ENCODE measurements at regions not wholly inside any gene's neighbourhood (a gene's known extent, or its start where the extent isn't known, plus 50 kb on each side); places are given as distances from the start of the nearest gene placed in this dataset.

GRCh38 chr13:76414320-76414719 lies 471.9 kb downstream of the KCTD12 start:
- no peak overlapping the region for H3K27ac Mint-ChIP-seq
- DNase-seq (no peak), ATAC-seq (ENCODE audit: low read depth in 2 of 2) (no peak)
- no peak overlapping the region for H3K4me3 Mint-ChIP-seq
- no peaks in the 10 kb centered on the region for H3K36me3 Mint-ChIP-seq
- H3K9me3 Mint-ChIP-seq, result peaks cover 0 to 4% (median 0%) of the 10 kb centered on the region in 7 donors
- H3K27me3 Mint-ChIP-seq, result peaks cover 0 to 3% (median 0%) of the 10 kb centered on the region in 3 donors
- H3K4me1 Mint-ChIP-seq, result peaks cover 0 to 4% (median 0%) of the 10 kb centered on the region in 3 donors

DNA sequence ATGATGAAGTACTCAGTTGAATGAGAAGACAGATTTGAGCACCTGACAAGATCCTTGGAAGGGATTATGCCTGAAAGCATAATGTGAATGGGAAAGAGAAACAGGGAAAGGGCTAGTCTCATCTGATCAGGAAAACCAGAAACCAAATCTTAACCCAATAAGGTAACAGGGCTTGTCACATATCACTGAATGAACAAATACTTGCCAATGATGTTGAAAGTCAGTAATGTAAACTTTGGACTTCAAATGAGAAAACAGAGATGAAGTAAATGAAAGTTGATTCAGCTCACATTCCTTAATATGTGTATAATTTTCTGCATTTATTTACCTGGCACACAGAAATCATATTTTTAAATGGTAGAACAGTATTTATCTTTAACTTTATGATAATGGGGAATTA lies 480.0 kb downstream of the KCTD12 start:
- Mint-ChIP-seq H3K27me3 (peaks cover 0 to 8% (median 0%) of the 10 kb centered on the region in 3 donors), H3K36me3 (no peaks in the 10 kb centered on the region), H3K9me3 (peaks cover 0 to 4% (median 0%) of the 10 kb centered on the region in 7 donors), H3K4me1 (peaks cover 0 to 4% (median 0%) of the 10 kb centered on the region in 3 donors), H3K4me3 (no peak overlapping the region), H3K27ac (no peak overlapping the region)
- no peak for DNase-seq
- no peak for ATAC-seq (ENCODE audit: low read depth in 2 of 2)

- ATAC-seq (ENCODE audit: low read depth in 2 of 2), result no peak
- no peak for DNase-seq
- Mint-ChIP-seq H3K27me3 (no peaks in the 10 kb centered on the region), H3K27ac (no peak overlapping the region), H3K4me3 (no peak overlapping the region), H3K36me3 (no peaks in the 10 kb centered on the region), H3K9me3 (peaks cover 0 to 9% (median 0%) of the 10 kb centered on the region in 7 donors), H3K4me1 (no peaks in the 10 kb centered on the region)
Measured at GRCh38 chr13:76398425-76398824, 487.8 kb downstream of the KCTD12 start.

DNA sequence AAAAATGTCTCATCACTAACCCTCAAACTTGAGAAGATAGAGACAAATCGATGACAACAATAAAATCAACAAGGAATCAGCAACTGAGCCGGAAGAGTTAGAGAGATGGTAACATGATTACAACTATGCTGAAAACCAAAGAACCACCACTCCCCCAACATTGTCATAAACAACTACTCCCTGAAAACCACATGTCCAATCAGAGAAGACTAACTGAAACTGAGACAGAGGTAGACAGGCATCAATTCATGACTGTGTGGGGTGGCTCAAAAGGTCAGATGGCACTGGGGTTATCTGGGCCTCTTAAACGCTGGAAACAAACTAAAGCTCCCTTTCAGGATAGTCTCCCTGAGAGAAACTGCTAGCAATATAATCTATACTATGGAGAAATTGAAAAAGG lies 488.8 kb downstream of the KCTD12 start:
- Mint-ChIP-seq H3K36me3 (no peaks in the 10 kb centered on the region), H3K27ac (no peak overlapping the region), H3K4me1 (no peaks in the 10 kb centered on the region), H3K27me3 (no peaks in the 10 kb centered on the region), H3K4me3 (no peak overlapping the region), H3K9me3 (peaks cover 0 to 9% (median 0%) of the 10 kb centered on the region in 7 donors)
- DNase-seq (no peak), ATAC-seq (ENCODE audit: low read depth in 2 of 2) (no peak)

DNA sequence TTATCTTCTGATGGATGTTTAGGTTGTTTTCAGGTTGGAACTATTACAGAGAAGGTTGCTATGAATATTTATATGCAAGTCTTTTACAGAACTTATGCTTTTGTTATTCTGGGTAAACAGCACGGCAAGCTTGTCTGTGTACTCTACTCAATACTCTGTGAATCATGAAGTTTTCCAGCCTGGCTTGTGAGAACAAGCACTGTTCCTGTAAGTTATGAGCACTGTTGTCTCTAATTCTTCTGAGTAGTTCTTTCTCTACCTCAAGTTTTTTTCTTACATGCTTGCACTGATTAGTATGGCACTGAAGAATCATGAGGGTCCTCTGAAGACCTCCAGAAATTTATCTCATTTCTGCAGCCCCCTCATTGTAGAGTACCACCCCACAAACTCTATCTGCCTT lies 496.9 kb downstream of the KCTD12 start:
- Mint-ChIP-seq H3K27me3 (no peaks in the 10 kb centered on the region), H3K4me1 (no peaks in the 10 kb centered on the region), H3K9me3 (peaks cover 0 to 2% (median 0%) of the 10 kb centered on the region in 7 donors), H3K4me3 (no peak overlapping the region), H3K36me3 (no peaks in the 10 kb centered on the region), H3K27ac (no peak overlapping the region)
- DNase-seq, result no peak
- no peak for ATAC-seq (ENCODE audit: low read depth in 2 of 2)

GRCh38 chr13:76387566-76387965 lies 498.6 kb downstream of the KCTD12 start:
- Mint-ChIP-seq H3K4me1 (no peaks in the 10 kb centered on the region), H3K9me3 (peaks cover 0 to 2% (median 0%) of the 10 kb centered on the region in 7 donors), H3K4me3 (no peak overlapping the region), H3K27ac (no peak overlapping the region), H3K27me3 (no peaks in the 10 kb centered on the region), H3K36me3 (no peaks in the 10 kb centered on the region)
- no peak for DNase-seq
- ATAC-seq (ENCODE audit: low read depth in 2 of 2), result no peak

GRCh38 chr13:76386321-76386720 lies 499.9 kb downstream of the KCTD12 start:
- no peak overlapping the region for H3K27ac Mint-ChIP-seq
- H3K9me3 Mint-ChIP-seq, result peaks cover 0 to 4% (median 0%) of the 10 kb centered on the region in 7 donors
- DNase-seq (no peak), ATAC-seq (ENCODE audit: low read depth in 2 of 2) (no peak)
- no peaks in the 10 kb centered on the region for H3K27me3 Mint-ChIP-seq
- no peaks in the 10 kb centered on the region for H3K36me3 Mint-ChIP-seq
- no peaks in the 10 kb centered on the region for H3K4me1 Mint-ChIP-seq
- no peak overlapping the region for H3K4me3 Mint-ChIP-seq

DNA sequence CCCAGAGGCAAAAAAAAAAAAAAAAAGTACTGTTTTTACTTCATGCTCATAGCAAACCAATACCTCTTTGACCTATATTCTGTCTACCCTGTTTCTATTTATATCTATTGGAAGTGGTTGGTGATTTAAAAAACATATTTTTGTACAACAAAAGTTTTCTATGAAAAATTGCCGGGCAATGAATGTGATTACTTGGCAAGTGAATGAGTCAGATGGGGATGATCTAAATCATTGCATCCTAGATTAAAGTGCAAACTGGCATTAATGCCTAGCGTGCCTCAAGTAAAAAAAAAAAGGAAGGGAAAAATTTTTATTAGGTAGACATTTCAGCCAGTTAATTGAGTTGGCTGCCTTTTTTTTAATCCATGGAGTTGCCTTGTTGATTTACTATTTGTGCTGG lies 500.6 kb downstream of the KCTD12 start:
- Mint-ChIP-seq H3K27ac (no peak overlapping the region), H3K27me3 (no peaks in the 10 kb centered on the region), H3K36me3 (no peaks in the 10 kb centered on the region), H3K4me1 (no peaks in the 10 kb centered on the region), H3K9me3 (peaks cover 0 to 4% (median 0%) of the 10 kb centered on the region in 7 donors), H3K4me3 (no peak overlapping the region)
- ATAC-seq (ENCODE audit: low read depth in 2 of 2) (no peak), DNase-seq (no peak)

- no peak overlapping the region for H3K27ac Mint-ChIP-seq
- H3K4me1 Mint-ChIP-seq, result no peaks in the 10 kb centered on the region
- DNase-seq (no peak), ATAC-seq (ENCODE audit: low read depth in 2 of 2) (no peak)
- no peaks in the 10 kb centered on the region for H3K36me3 Mint-ChIP-seq
- no peaks in the 10 kb centered on the region for H3K27me3 Mint-ChIP-seq
- H3K9me3 Mint-ChIP-seq, result peaks cover 0 to 4% (median 0%) of the 10 kb centered on the region in 7 donors
- no peak overlapping the region for H3K4me3 Mint-ChIP-seq
Measured at GRCh38 chr13:76383676-76384461, 502.3 kb downstream of the KCTD12 start.

DNA sequence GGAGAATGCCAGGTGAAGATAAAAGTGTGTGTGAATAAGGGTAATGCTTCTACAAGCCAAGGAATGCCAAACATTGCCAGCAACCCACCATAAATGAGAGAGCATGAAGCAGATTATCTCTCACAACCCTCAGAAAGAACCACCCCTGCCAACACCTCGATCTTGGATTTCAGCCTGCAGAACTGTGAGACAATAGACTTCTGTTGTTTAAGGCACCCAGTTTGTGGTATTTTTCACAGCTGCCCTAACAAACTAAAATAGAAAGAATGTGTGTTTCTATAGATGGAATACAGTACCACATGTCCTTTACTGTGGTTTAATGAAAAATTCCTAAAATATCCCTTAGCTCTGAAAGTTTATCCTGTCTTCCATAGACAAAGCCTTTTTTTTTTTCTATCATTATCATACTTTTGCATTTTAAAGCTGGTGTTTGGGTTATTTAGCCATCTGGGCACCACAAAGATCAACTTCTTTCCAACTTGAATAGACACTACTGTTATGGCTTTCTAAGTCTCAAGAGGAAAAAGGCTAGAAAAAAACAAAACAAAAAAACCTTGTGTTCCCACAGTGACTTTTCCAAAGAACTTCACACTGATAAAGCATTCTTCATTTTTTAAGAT lies 505.6 kb downstream of the KCTD12 start:
- no peak overlapping the region for H3K4me3 Mint-ChIP-seq
- ATAC-seq (ENCODE audit: low read depth in 2 of 2) (no peak), DNase-seq (no peak)
- no peak overlapping the region for H3K27ac Mint-ChIP-seq
- H3K27me3 Mint-ChIP-seq, result no peaks in the 10 kb centered on the region
- H3K9me3 Mint-ChIP-seq, result peaks cover 0 to 4% (median 0%) of the 10 kb centered on the region in 7 donors
- no peaks in the 10 kb centered on the region for H3K36me3 Mint-ChIP-seq
- H3K4me1 Mint-ChIP-seq, result no peaks in the 10 kb centered on the region

GRCh38 chr13:76379341-76380105 lies 506.7 kb downstream of the KCTD12 start:
- Mint-ChIP-seq H3K9me3 (peaks cover 0 to 4% (median 0%) of the 10 kb centered on the region in 7 donors), H3K36me3 (no peaks in the 10 kb centered on the region), H3K4me3 (no peak overlapping the region), H3K27ac (no peak overlapping the region), H3K4me1 (no peaks in the 10 kb centered on the region), H3K27me3 (no peaks in the 10 kb centered on the region)
- ATAC-seq (ENCODE audit: low read depth in 2 of 2) (no peak), DNase-seq (no peak)

DNA sequence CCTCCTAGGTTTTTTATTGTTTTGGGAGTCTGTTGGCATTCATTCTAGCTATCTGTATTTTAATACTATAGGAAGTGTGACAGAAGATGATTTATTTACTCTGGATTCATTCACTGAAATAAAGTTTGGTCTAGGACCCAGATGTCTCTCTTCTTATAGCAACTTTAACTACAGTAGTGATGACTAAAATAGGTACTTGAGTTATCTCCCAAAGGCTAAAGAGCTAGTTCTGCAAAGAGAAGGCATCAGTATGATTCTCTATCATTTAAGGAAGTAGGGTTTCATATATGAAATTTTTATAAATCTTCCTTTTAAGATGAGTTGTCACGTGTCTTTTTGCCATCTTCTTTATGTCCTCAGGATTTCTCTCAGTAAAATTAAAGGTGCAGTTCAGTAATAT lies 507.4 kb downstream of the KCTD12 start:
- Mint-ChIP-seq H3K4me1 (no peaks in the 10 kb centered on the region), H3K27me3 (no peaks in the 10 kb centered on the region)

DNA sequence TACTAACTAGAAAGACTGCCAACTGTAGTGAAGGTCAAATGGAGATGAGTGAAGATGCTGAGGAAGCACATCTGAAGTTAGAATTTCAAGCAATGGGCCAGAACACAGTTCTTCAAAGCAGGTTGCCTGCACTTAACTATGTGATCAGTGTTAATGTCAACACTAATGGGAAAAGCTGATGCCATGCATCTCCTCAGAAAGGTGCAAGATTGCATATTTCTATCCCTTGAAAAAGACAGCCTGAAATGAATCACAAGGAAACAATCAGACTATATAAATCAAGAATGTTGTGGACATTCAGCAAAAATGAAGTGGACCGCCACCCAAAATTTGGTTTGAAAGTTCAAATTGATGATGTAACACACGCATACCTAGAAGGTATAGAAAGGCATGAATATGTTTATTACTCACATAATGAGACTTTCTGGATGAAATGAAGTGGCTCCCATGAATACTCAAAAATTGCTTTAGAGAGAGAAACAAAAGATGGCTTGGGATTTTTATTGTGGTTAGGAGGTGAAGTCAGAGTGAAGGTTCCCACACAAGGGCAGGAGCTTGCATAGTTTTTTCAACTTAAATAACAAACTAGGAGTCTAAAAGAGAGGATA lies 522.4 kb downstream of the KCTD12 start:
- ATAC-seq (ENCODE audit: low read depth in 2 of 2), result no peak
- no peak for DNase-seq
- no peaks in the 10 kb centered on the region for H3K36me3 Mint-ChIP-seq
- H3K4me1 Mint-ChIP-seq, result no peaks in the 10 kb centered on the region
- H3K4me3 Mint-ChIP-seq, result no peak overlapping the region
- peaks cover 0 to 3% (median 0%) of the 10 kb centered on the region in 7 donors for H3K9me3 Mint-ChIP-seq
- H3K27ac Mint-ChIP-seq, result no peak overlapping the region
- no peaks in the 10 kb centered on the region for H3K27me3 Mint-ChIP-seq

More for the DNA sequence above, 507.4 kb downstream of the KCTD12 start:
- DNase-seq (no peak), ATAC-seq (ENCODE audit: low read depth in 2 of 2) (no peak)
- peaks cover 0 to 4% (median 0%) of the 10 kb centered on the region in 7 donors for H3K9me3 Mint-ChIP-seq
- no peak overlapping the region for H3K27ac Mint-ChIP-seq
- H3K36me3 Mint-ChIP-seq, result no peaks in the 10 kb centered on the region
- no peak overlapping the region for H3K4me3 Mint-ChIP-seq
